ENCODE measurements at regions not wholly inside any gene's neighbourhood (a gene's known extent, or its start where the extent isn't known, plus 50 kb on each side); places are given as distances from the start of the nearest gene placed in this dataset.
"Not testable (repeated sequence)": the region's sequence is repeated elsewhere in the genome, so short reads cannot be mapped to it uniquely, and the experiment has no call there.

DNA sequence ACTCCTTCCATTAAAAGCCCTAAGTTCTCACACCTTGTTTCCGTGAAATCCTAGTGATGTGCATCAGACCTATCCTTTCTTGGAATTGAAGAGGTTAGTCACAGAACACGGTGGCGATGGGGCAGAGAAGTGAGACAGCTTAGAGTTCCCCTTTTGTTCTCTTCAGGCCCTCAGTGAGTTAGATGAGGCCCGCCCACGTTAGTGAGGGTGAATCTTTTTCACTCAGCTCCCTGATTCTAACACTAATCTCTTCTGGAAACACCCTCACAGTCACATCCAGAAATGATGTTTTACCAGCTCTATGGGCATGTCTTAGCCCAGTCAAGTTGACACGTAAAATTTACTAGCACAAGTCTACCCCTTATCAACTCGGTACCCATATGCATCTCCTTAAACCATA, 172.7 kb upstream of the NOX3 start:
- FAIRE-seq, result no peak

DNA sequence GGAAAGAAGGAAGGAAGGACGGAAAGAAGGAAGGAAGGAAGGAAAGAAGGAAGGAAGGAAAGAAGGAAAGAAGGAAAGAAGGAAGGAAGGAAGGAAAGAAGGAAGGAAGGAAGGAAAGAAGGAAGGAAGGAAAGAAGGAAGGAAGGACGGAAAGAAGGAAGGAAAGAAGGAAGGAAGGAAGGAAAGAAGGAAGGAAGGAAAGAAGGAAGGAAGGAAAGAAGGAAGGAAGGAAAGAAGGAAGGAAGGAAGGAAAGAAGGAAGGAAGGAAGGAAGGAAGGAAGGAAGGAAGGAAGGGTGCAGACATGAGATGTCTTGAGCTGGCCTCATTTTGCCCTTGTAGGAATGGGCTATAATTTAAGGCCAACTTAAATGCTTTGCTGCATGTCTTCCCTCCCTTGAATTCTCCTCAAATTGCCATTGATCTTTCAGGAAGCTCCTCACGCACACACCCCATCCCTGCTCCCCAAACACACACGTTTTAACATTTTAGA, 172.1 kb upstream of the NOX3 start:
- FAIRE-seq, result not testable (repeated sequence)

DNA sequence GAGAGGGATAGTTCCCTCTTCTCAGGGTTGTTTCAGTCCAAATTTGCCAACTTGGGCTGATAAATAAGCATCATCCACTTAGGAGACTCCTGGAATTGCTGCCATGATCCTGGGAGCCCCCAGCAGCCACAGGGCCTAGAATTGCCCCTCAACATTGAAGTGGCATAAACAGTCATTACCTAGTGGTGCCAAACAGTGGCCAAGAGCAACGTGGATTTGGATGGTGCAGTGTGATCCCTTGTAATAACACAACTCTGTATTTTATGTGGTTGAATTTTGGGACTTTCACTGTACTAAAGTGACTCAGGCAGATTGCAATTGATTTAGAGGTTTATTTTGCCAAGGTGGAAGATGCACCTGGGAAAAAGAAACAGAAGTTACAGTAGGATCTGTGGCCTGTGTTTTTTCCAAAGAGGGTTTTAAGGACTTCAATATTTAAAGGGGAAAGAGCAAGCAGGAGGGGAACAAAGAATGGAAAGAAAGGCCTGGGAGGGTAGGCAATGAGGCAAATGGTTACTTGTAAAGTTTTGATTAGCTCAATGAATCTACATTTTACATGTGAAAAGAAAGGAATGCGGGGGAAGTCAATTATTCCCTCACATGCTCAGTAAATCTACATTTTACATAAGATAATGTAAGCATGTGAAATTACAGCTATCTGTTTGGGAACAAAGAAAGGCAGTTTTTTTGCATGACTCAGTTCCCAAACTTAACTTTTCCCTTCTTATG, 168.0 kb upstream of the NOX3 start:
- no peak for FAIRE-seq

DNA sequence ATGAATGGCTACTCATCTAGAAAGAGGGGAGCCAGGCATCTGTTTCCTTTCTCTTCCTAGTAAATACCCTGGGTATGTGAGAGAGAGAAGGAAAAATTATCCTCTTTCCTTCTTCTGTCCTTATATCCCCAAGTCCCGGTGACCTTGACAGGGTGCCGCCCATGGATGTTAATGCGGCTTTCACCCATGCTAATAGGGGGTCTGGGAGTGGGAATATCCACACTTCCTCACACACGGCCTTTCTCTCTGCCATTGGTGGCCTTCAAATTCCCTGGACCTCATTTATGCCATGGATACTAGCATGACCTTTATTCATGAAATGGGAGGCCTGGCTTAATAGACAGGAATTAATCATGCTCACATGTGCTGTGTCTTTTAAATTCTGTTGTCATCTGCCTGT, 159.0 kb upstream of the NOX3 start:
- no peak for FAIRE-seq

DNA sequence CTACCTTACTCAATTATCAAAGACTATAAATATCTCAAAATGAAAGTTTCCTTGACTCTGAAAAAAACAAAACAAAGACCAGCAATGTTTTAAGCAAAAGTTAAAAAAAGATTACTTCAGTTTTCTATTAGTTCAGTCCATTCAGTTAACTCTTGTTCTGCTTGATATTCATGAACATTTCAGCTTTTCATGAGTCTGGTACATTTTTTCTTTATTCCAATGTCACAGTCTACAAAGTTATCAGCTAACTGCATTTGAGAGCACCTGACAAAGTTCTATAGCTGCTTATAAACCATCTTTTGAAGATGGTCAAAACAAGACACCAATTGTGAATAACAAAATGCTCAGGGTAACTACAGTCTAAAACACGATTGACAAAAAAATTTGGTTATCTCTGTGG, 156.1 kb upstream of the NOX3 start:
- no peak for FAIRE-seq

DNA sequence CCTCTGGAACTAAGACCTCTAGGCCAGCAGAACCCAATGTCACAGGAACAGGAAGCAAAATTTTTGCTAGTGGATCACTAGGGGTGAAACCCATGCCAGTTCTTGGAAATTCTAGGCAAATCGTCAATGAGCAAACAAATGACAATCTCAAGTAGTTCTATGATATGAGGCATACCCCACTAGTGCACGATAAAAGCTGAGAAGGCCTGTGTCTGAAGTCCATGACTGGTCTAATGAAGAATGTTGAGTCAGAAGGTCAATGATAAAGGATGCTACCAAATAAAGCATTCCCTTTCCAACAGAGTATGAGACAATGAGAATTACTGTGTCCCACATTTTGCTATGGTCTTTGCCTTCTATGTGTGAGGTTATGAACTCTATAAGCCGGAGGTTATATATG, 149.4 kb upstream of the NOX3 start:
- no peak for FAIRE-seq

DNA sequence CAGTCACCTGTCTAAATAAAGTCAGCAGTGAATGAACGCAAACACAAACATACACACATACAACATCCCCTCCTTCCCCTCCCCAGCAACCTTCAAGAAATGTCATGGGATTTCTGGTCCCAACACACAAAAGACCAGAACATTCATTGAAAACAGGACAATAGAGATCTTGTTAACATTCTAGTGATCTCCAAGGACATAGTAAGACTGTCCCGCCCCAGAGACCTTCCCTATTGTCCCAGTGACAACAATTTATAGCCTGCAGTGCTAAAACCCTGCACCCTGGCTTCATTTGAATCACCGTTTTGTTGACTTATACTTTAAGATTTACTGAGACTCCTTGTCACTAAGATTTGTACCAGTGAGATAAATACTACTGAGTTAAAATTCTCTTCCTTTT, 143.9 kb upstream of the NOX3 start:
- FAIRE-seq, result no peak

DNA sequence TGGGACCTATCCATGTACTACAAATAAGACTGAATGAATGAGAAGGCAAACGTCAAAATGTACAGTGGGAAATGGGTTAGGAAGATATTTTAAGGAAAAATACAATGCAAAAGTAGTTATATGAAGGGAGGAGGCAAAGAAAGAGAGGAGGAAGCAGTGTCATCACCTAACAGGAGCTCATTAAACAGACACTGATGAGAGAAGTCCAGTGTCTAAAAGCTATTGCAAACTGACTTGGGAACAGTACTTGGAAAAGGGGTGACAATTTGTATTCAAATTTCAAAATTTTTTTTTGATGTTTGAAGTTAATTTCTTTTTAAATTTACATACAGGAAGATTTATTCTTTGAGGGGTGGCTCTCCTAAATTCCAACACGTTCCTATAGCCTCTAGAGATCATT, 143.5 kb upstream of the NOX3 start:
- FAIRE-seq, result no peak

DNA sequence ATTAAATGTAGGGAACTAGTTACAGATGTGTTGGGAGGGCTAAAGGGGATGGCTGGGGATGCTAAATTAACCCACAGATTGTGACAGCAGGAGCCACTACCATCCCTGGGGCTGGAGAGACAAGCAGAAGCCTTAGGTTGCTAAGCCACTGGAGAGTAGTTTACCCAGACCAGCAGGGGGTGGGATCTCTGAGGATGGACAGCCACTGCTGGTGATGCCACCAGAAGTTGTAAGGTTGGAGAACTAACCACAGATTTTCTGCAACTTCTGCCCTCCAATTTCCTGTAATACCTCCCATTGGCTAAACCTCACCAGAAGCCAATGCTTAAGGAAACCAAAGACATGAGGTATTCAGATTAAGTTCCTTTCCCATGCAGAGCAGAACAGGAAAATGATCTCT, 139.6 kb upstream of the NOX3 start:
- FAIRE-seq, result no peak

DNA sequence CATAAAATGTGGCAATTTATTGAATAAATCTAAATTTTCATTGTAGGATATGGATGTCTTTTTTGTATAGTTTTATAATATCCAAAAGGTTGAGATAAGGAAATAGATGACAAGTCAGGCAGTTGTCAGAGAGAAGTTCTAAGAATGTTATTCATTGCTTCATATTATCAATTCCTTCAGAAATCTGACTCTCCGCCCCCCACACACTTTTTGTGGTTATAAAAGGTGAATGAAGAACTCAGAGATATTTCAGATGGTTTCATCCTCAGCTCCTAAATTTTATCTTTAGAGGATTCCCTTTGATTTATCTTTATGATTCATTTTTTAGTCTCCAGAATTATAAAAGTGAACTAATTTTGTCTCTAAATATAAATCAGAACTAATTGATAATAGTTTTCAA, 136.1 kb upstream of the NOX3 start:
- no peak for FAIRE-seq

DNA sequence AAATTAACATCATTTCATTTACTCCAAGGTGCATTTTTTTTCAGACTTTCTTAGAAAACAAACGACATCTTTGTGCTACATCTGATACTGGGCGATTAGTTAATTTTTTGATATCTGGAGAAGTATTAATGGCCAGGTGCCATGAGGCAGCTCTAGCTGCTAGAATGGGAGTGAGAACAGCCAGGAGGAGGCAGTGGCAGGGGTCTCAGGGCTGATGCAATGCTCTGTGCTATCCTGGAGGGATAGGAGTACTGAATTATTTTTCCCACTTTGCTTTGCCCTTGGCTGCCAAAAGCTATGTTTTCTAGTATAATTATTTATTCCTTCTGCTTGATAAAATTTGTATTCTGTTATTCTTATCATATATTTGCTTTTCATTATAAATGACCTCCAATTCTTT, 133.6 kb upstream of the NOX3 start:
- no peak for FAIRE-seq

DNA sequence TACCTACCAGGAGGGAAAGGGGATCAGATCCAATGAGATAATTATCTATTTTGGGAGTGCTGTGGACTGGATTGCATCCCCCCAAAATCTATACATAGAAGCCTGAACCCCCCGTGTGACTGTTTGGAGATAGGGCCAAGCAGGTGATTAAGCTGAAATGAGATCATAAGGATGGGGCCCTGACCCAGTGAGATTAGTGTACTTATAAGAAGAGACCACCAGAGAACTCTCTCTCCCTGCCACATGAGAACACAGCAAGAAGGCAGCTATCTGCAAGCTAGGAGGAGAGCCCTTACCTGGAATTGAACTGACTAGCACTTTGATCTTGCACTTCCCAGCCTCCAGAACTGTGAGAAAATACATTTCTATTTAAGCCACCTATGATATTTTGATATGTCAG, 132.2 kb upstream of the NOX3 start:
- FAIRE-seq, result no peak

DNA sequence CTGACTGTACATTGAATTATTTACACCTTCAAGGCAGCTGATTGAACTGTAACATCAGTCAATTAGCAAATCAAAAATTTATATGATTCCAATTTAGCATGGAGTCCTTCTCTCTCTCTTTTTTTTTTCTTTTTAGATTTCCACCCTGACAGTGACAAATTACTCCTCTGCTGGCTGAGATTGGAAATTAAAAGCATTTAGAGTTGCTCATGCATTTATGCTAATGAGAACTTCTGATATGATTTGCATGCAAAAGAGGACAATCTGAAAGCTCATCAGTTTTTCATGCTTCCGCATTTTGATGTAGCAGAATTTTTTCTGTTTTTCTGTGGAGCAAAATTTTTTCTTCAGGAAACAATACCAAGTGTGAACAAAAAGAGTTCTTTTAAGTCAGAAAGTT, 130.5 kb upstream of the NOX3 start:
- FAIRE-seq, result no peak

DNA sequence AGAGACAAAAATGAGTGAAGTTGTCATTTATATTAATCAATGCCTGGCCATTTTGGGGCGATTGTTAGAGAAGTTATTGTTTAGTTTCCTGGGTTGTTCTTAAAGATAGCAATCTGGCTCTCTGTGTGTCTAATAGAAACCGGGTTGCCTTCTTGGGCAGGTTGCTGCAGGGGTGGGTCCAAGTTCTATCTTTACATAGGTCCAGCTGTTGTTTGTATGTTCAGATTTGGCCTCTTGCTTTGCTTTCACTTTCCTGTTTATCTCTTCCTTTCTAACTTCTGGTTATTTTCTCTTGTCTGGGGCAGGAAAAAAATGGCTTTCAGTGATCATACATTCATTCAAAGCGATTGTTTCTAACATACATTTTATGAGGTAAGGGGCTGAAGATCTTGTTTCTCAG, 128.4 kb upstream of the NOX3 start:
- FAIRE-seq, result no peak

DNA sequence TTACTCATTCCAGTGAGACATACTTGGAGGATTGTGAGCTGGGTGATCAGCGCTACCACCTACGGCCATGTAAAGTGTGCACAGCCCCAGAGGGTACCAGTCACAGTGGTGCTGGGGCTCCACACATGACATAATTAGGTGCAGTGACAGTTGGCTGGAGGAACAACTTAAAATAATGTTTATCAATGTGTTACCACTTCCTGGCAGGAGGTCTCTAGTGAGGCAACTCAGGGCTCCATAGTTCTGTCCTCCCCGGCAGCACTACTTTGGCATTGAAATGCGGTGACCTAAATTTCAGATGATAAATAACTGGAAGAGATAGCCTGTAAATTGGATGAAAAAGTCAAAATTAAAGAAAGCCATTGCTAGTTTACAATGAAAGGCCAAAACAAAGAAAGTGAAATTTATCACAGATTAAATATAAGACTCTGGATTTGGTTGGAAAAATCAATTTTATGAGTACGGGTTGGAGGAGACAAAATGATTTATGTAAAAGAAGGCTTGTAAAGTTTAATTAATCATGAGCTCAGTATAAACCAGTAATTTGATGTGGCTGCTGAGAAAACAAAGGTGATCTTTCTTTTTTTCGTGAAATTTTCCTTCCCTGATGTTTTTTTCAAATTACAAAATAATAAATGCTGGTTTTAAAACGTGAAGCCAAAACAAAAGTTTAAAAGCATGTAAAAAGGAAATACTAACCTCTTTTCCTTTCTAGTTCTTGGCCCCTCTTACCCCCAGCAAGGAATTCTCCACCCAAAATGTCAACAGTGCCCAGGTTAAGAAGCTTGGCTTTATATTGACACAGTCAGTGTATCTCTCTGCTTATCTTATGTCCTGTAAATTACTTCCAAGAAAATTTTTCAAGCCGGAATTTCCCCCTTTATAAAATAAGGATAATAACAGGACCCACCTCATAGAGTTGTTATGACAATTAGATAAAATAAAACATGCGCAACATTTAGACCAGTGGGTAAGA, 126.7 kb upstream of the NOX3 start:
- no peak for FAIRE-seq

DNA sequence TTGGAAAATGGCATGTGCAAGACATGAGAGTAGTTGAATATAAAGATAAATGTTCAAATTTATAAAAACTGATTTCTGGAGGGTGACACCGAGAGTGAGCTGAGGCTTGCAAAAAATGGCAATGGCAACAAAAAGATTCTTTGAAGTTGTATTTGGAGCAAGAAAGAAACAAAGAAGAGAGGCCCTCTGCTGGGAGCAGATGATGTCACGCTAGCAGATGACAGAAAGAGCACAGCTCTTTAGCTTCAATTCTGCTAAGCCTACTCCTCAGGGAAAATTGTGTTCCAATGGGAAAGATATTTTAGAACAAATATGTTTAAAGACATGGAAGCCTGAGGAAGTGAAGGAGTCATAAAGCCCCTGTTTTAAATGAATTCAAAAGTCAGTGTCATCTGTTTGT, 125.3 kb upstream of the NOX3 start:
- no peak for FAIRE-seq

DNA sequence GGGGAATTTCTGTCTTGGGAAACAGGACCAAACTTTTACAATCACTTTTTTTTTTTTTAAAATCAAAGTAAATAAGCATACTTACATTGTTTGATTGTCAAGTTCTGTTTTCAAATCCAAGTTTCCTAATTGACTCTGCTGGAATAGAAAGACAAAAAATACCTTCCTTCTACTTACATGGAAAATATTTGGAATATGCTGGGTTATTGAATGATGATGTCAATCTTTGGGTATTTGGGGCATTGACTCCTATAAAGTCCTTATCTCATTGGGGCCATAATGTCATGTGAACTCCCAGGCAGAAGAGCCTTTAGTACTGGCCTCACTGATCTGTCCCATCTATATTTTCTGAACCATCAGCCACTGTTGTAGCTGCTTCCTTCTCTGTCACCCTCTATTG, 122.6 kb upstream of the NOX3 start:
- FAIRE-seq, result no peak

DNA sequence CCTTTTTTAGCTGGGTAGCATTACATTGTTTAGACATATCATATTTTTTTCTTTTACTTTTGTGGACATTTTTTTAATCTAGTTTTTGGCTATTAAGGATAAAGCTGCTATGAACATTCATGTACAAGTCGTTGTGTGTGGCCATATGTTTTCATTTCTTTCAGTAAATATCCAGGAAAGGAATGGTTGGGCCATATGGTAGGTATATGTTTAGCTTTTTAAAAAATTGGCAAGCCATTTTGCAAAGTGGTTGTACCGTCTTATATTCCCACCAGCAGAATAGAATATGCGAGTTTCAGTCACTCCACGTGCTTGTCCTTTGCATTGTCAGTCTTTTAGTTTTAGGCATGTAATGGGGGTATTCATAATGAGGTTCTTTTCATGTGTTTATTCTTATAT, 106.3 kb upstream of the NOX3 start:
- FAIRE-seq, result no peak

DNA sequence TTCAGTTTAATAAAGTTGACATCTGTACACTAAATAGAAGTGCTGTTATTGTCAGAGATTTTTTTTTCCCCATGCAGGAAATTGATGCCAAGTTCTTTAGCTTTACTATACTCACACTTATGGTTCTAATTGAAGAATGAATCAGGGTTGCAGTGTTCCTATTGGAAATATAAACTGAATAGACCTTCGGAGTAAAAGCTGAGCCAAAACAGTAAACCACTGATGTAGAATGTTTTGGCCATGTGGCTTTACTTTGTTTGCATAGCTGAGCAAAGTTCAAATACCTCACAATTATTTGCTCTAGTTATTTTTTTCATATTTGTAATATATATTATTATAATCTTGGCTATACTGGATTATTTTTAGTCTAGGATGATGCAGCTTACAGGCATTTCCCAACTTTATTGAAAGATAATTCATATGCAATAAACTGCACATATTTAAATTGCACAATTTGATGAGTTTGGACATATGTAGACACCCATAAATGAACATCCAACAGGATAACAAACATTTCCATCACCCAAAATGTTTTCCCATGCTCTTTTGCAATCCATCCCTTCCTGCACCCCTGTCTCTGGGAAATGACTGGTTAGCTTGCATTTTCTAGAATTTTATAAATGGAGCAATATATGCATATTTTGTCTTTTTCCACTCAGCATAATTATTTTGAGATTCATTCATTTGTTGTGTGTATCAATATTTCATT, 105.8 kb upstream of the NOX3 start:
- FAIRE-seq, result no peak

DNA sequence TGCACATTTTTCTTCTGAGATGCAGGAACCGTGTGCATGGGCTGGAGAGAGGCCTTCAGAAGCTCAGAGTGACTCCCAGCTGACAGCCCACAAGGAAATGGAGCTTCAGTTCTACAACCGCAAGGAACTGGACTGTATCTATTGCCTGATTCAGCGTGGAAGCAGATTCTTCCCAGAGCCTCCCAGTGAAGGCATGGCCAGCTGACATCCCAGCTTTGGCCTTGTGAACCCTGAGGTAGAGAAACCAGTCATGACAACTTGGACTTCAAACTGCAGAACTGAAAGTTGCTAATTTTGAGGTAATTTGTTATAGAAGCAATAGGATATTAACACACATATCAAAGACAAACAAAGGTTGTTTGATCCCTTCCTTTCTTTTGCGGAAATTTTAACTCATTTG, 94.3 kb upstream of the NOX3 start:
- FAIRE-seq, result no peak

DNA sequence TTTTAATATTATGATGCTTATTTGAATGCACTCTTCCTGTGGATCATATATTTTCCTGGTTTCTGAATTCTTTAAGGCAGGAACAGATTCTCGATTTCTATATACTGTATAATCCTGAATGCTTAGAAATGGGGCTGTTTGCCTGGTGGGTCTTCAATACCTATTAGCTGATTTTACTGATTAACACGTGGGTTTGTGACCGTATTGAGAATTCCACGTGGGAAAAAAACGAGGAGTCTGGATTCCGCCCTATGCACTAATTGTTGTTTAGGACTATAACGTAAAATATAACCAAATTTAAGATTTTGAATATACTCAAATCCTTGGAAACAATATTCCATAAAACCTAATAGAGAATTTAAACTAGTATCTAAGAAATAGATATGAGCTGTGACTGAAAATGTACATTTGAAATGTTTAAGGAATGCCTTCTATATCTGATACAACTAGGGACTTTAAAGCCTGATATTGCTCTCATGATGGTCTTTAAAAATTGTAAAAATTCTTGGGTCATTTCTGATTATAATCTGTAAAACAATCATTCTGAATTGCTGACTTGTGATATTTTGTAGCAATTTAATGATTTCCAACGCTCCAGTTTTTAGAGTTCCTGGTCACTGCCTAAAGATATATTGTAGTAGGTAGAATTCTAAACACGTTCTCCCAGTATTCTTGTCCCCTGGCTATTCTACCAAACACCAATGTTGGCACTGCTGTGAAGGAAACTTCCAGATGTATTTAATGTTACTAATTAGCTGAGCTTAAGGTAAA, 93.6 kb upstream of the NOX3 start:
- no peak for FAIRE-seq

DNA sequence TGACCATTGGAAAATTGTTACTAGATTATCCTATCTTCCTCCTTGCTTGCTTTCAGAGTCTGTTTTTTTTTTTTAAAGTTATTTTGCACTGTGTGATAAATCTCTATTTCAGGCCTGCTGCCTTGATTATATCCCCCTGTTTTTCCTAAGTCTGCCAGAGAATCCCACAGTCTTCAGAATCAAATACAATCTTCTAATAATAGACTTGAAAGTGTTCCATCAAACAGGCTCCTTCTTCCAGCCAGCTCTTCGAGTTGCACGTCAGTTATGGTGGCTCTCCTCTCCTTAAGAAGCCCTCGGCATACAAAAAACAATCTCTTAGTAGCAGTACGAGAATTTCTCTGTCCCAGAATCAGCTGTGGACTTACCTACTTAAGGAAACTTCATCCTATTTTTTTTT, 92.9 kb upstream of the NOX3 start:
- FAIRE-seq, result no peak

DNA sequence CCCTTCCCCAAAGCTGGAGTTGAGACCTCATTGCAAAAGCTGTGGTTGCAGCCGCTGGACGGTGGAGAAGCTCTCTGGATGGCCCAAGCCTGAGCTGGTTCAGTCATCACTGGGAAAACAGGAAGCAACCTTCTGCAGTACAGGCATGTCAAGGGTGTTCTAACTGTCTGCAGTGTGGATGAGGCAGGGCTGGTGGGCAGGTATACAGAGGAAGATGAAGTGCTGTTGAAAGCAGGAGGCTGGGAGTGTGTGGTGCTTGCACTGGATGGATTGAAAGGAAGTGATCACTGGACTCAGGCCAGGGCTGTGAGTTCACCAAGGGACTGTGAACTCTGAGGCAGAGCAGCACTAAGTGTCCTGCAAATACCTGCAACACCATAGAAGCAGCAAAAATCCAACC, 89.0 kb upstream of the NOX3 start:
- no peak for FAIRE-seq

All from TTC549 (cell line).